Endodermal cell (in vitro differentiated cells): ENCODE measurements at regions not wholly inside any gene's neighbourhood (a gene's known extent, or its start where the extent isn't known, plus 50 kb on each side); places are given as distances from the start of the nearest gene placed in this dataset.
"Not testable (repeated sequence)": the region's sequence is repeated elsewhere in the genome, so short reads cannot be mapped to it uniquely, and the experiment has no call there.

Experiments
- DNase-seq: peaks from one replicate; pipeline ENCODE4 v3.0.0-alpha.2; 2017
- H3K27ac ChIP-seq: 2 replicates; pipeline ENCODE4 v1.5.1; 2013; ENCODE audit warnings: mild to moderate bottlenecking, low read depth, low read length, moderate library complexity
- H3K27me3 ChIP-seq: 2 replicates; pipeline ENCODE4 v1.6.1; 2013; ENCODE audit warnings: mild to moderate bottlenecking, low read length, moderate library complexity; ENCODE audit not compliant: insufficient read depth, control insufficient read depth, poor library complexity, severe bottlenecking
- H3K36me3 ChIP-seq: 2 replicates; pipeline ENCODE4 v1.7.0; 2013; ENCODE audit warnings: mild to moderate bottlenecking, low read length, moderate library complexity; ENCODE audit not compliant: control insufficient read depth, insufficient read depth
- H3K4me1 ChIP-seq: one replicate; pipeline ENCODE4 v1.7.0; 2013; ENCODE audit warnings: low read length; ENCODE audit not compliant: control insufficient read depth, insufficient read depth
- H3K4me3 ChIP-seq: 2 replicates; pipeline ENCODE4 v1.5.1; 2013; ENCODE audit warnings: mild to moderate bottlenecking, low read length, moderate library complexity
- H3K9ac ChIP-seq: 2 replicates; pipeline ENCODE4 v1.6.1; 2013; ENCODE audit warnings: mild to moderate bottlenecking, low read length, moderate library complexity; ENCODE audit not compliant: poor library complexity, severe bottlenecking; ENCODE audit errors: extremely low read depth
- H3K9me3 ChIP-seq: 2 replicates; pipeline ENCODE4 v1.6.1; 2013; ENCODE audit warnings: mild to moderate bottlenecking, low read length, moderate library complexity; ENCODE audit not compliant: control insufficient read depth
- H3K27ac Mint-ChIP-seq: 2 replicates; pipeline ENCODE4 v1.8.0; 2020; ENCODE audit warnings: mixed read lengths
- H3K27me3 Mint-ChIP-seq: 2 replicates; pipeline ENCODE4 v1.8.0; 2021; ENCODE audit warnings: mild to moderate bottlenecking, mixed read lengths; ENCODE audit not compliant: insufficient read depth
- H3K36me3 Mint-ChIP-seq: 2 replicates; pipeline ENCODE4 v1.8.0; 2020; ENCODE audit warnings: low read depth, mixed read lengths
- H3K4me1 Mint-ChIP-seq: 2 replicates; pipeline ENCODE4 v1.8.0; 2020; ENCODE audit warnings: mixed read lengths
- H3K4me3 Mint-ChIP-seq: 2 replicates; pipeline ENCODE4 v1.8.0; 2020; ENCODE audit warnings: mild to moderate bottlenecking, moderate library complexity, mixed read lengths
- H3K9me3 Mint-ChIP-seq: 2 replicates; pipeline ENCODE4 v1.8.0; 2020; ENCODE audit warnings: mild to moderate bottlenecking, mixed read lengths
- WGBS, 2 experiments: methylation state at CpG; one replicate each; pipeline versions ENCODE4 v1.1.5 to v1.1.7; 2013; ENCODE audit warnings: missing lambda C conversion rate in 2 of 2, mixed read lengths in 1 of 2; ENCODE audit not compliant: insufficient coverage in 1 of 2, insufficient read length in 1 of 2; 5-methylcytosine and 5-hydroxymethylcytosine counted together
- TF ChIP-seq, protein P1 (sequence below): fragments of 200-600 bp; sonication (generic); conservative IDR thresholded peaks from 2 replicates; pipeline ENCODE4 v1.5.0; 2021; ENCODE audit warnings: antibody characterized with exemption, mild to moderate bottlenecking

DNA sequence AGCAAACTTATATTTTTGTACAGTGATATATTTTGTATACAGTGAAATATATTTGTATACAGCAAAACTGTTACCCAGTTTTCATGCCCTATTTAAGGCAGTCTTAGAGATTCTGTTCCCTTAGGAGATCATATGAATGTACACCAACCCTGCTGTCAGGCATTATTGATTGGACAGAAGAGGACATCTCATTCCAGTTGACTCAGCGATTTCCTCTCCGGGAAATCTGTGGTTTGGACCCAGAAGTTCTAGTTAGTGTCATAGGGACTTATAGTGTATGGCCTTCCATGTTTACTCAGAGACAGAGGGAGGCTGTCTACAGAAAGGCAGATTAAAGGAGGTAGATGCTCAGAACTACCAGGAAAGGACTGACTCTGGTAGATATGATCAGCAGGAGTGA, 318.8 kb upstream of the KCNMB2 start:
- peaks cover 8% of the 10 kb centered on the region for H3K4me1 Mint-ChIP-seq
- H3K27ac Mint-ChIP-seq = no peak overlapping the region
- no peak overlapping the region for H3K27ac ChIP-seq
- WGBS, 2 experiments = 93% methylated on average over 2 of the region's 2 CpGs; no CpG with 5 or more reads in 1 of the 2 experiments
- peaks cover 11% of the 10 kb centered on the region for H3K9me3 Mint-ChIP-seq
- no peak for DNase-seq
- no peaks in the 10 kb centered on the region for H3K36me3 Mint-ChIP-seq
- no peaks in the 10 kb centered on the region for H3K36me3 ChIP-seq
- no peaks in the 10 kb centered on the region for H3K27me3 Mint-ChIP-seq
- no peak overlapping the region for H3K9ac ChIP-seq
- no peaks in the 10 kb centered on the region for H3K27me3 ChIP-seq
- no peaks in the 10 kb centered on the region for H3K4me1 ChIP-seq
- H3K4me3 ChIP-seq = no peak overlapping the region
- H3K9me3 ChIP-seq = peaks cover 4% of the 10 kb centered on the region
- TF ChIP-seq, protein P1, sequence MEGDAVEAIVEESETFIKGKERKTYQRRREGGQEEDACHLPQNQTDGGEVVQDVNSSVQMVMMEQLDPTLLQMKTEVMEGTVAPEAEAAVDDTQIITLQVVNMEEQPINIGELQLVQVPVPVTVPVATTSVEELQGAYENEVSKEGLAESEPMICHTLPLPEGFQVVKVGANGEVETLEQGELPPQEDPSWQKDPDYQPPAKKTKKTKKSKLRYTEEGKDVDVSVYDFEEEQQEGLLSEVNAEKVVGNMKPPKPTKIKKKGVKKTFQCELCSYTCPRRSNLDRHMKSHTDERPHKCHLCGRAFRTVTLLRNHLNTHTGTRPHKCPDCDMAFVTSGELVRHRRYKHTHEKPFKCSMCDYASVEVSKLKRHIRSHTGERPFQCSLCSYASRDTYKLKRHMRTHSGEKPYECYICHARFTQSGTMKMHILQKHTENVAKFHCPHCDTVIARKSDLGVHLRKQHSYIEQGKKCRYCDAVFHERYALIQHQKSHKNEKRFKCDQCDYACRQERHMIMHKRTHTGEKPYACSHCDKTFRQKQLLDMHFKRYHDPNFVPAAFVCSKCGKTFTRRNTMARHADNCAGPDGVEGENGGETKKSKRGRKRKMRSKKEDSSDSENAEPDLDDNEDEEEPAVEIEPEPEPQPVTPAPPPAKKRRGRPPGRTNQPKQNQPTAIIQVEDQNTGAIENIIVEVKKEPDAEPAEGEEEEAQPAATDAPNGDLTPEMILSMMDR = no peak
- no peak overlapping the region for H3K4me3 Mint-ChIP-seq

DNA sequence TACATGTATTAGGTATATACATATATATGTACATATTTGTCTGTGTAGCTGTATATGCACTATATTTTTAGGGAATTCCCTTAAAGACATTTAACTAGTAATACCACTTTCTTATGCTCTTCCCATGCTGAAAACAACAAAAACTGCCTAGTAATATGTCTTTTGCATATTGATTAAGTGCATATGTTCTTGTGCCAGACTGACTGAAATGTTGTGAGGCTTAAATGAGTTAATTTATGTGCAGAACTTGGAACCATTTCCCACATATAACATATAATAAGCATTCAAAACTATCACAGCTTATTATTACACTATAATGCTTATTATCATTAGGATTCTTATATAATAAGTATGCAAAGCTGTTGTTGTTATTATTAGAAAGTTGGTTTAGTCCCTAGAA, 318.0 kb upstream of the KCNMB2 start:
- Mint-ChIP-seq H3K36me3 (no peaks in the 10 kb centered on the region), H3K9me3 (peaks cover 11% of the 10 kb centered on the region), H3K4me3 (no peak overlapping the region), H3K27ac (no peak overlapping the region), H3K4me1 (peaks cover 8% of the 10 kb centered on the region), H3K27me3 (no peaks in the 10 kb centered on the region)
- no peak overlapping the region for H3K27ac ChIP-seq
- no peaks in the 10 kb centered on the region for H3K4me1 ChIP-seq
- no peak for DNase-seq
- H3K4me3 ChIP-seq = no peak overlapping the region
- H3K27me3 ChIP-seq = no peaks in the 10 kb centered on the region
- H3K36me3 ChIP-seq = no peaks in the 10 kb centered on the region
- TF ChIP-seq, protein P1 = no peak
- H3K9ac ChIP-seq = no peak overlapping the region
- peaks cover 4% of the 10 kb centered on the region for H3K9me3 ChIP-seq

DNA sequence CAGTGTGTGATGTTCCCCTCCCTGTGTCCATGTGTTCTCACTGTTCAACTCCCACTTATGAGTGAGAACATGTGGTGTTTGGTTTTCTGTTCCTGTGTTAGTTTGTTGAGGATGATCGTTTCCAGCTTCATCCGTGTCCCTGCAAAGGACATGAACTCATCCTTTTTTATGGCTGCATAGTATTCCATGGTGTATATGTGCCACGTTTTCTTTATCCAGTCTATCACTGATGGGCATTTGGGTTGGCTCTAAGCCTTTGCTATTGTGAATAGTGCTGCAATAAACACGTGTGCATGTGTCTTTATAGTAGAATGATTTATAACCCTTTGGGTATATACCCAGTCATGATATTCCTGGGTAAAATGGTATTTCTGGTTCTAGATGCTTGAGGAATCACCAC, 316.6 kb upstream of the KCNMB2 start:
- H3K27me3 ChIP-seq, H3K27ac Mint-ChIP-seq, H3K4me1 Mint-ChIP-seq, H3K9ac ChIP-seq, H3K27me3 Mint-ChIP-seq, H3K4me3 ChIP-seq, H3K4me3 Mint-ChIP-seq, H3K9me3 ChIP-seq, H3K36me3 ChIP-seq, DNase-seq, H3K4me1 ChIP-seq, H3K27ac ChIP-seq, H3K36me3 Mint-ChIP-seq: not testable (repeated sequence)
- 90% methylated on average over 3 of the region's 4 CpGs; no CpG with 5 or more reads in 1 of the 2 experiments for WGBS, 2 experiments
- H3K9me3 Mint-ChIP-seq = peaks cover 11% of the 10 kb centered on the region

DNA sequence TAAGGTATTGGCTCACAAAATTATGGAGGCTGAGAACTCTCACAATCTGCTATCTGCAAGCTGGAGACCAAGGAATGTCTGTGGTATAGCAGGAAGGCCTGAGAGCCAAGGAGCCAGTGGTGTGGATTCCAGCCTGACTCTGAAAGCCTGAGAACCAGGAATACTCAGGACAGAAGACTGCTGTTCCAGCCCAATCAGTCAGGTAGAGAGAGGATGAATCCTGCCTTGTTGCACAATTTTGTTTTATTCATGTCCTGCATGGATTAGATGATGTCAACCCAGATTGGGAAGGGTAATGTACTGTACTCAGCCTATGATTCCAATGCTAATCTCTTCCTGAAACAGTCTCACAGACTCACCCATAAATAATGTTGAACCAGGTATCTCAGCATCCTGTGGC, 312.4 kb upstream of the KCNMB2 start:
- Histone ChIP-seq H3K27ac (no peak overlapping the region), H3K9ac (no peak overlapping the region), H3K36me3 (no peaks in the 10 kb centered on the region), H3K27me3 (no peaks in the 10 kb centered on the region), H3K4me1 (no peaks in the 10 kb centered on the region), H3K4me3 (no peak overlapping the region), H3K9me3 (peaks cover 4% of the 10 kb centered on the region)
- TF ChIP-seq, protein P1 = no peak
- Mint-ChIP-seq H3K27me3 (no peaks in the 10 kb centered on the region), H3K4me3 (no peak overlapping the region), H3K4me1 (no peaks in the 10 kb centered on the region), H3K27ac (no peak overlapping the region), H3K9me3 (peaks cover 14% of the 10 kb centered on the region), H3K36me3 (no peaks in the 10 kb centered on the region)
- no peak for DNase-seq
